MM.1S (cell line): ENCODE measurements at regions not wholly inside any gene's neighbourhood (a gene's known extent, or its start where the extent isn't known, plus 50 kb on each side); places are given as distances from the start of the nearest gene placed in this dataset.

ENCODE experiments used
- EZH2 ChIP-seq: fragments of 300-600 bp; sonication (generic); optimal IDR thresholded peaks from 2 replicates; pipeline ENCODE3; 2017; ENCODE audit warnings: low read depth, mild to moderate bottlenecking, antibody characterized with exemption, low read length, mixed read lengths
- EZH2phosphoT487 ChIP-seq: fragments of 300-600 bp; sonication (generic); IDR thresholded peaks from 2 replicates; pipeline ENCODE4 v1.6.1; 2018; ENCODE audit warnings: antibody characterized with exemption, low read length
- TF ChIP-seq, protein P1 (sequence below): fragments of 300-600 bp; sonication (generic); IDR thresholded peaks from 2 replicates; pipeline ENCODE4 v1.5.1; 2016; ENCODE audit warnings: antibody characterized with exemption, low read length, mixed read lengths

DNA sequence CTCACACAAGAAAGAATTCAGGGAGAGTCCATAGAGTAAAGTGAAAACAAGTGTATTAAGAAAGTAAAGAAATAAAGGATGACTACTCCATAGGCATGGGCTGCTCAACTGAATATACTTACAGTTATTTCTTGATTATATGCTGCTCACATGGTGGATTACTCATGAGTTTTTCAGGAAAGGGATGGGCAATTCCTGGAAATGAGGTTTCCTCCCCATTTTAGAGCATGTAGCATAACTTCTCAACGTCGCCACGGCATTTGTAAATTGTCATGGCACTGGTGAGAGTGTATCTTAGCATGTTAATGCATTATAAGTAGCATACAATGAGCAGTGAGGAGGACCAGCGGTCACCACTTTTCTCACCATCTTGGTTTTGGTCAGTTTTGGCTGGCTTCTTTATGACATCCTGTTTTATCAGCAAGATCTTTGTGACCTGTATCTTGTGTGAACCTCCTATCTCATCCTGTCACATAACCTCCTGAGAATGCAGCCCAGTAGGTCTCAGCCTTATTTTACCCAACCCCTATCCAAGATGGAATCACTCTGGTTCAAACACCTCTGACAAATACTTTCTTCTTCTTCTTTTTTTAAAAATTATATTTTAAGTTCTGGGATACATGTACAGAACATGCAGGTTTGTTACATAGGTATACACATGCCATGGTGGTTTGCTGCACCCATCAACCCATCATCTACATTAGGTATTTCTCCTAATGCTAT, 849.7 kb downstream of the TBL1XR1 start:
- TF ChIP-seq, protein P1, sequence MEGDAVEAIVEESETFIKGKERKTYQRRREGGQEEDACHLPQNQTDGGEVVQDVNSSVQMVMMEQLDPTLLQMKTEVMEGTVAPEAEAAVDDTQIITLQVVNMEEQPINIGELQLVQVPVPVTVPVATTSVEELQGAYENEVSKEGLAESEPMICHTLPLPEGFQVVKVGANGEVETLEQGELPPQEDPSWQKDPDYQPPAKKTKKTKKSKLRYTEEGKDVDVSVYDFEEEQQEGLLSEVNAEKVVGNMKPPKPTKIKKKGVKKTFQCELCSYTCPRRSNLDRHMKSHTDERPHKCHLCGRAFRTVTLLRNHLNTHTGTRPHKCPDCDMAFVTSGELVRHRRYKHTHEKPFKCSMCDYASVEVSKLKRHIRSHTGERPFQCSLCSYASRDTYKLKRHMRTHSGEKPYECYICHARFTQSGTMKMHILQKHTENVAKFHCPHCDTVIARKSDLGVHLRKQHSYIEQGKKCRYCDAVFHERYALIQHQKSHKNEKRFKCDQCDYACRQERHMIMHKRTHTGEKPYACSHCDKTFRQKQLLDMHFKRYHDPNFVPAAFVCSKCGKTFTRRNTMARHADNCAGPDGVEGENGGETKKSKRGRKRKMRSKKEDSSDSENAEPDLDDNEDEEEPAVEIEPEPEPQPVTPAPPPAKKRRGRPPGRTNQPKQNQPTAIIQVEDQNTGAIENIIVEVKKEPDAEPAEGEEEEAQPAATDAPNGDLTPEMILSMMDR: no peak
- no peak for TF ChIP-seq EZH2
- TF ChIP-seq EZH2phosphoT487: no peak
